Naive B cell (primary cell): ENCODE measurements at regions not wholly inside any gene's neighbourhood (a gene's known extent, or its start where the extent isn't known, plus 50 kb on each side); places are given as distances from the start of the nearest gene placed in this dataset.

Source experiments
- ATAC-seq, 2 donors: fragments of 150-1000 bp; cut with Tn5 transposase; 2 replicates each; pipeline ENCODE4 v1.10.0; 2021; ENCODE audit warnings: low read depth in 2 of 2, mild to moderate bottlenecking in 2 of 2, moderate library complexity in 2 of 2
- DNase-seq: peaks from one replicate; pipeline ENCODE4 v3.0.0; 2022
- H3K27ac Mint-ChIP-seq, 6 donors: one replicate each; pipeline ENCODE4 v1.8.0; 2020 to 2022; ENCODE audit warnings: mild to moderate bottlenecking in 6 of 6, mixed read lengths in 6 of 6, moderate library complexity in 5 of 6, inconsistent platforms in 2 of 6
- H3K27me3 Mint-ChIP-seq, 3 donors: one replicate each; pipeline ENCODE4 v1.8.0; 2021 to 2022; ENCODE audit warnings: mixed read lengths in 3 of 3, mild to moderate bottlenecking in 1 of 3
- H3K36me3 Mint-ChIP-seq, 2 donors: one replicate each; pipeline ENCODE4 v1.8.0; 2020 to 2022; ENCODE audit warnings: mixed read lengths in 2 of 2, inconsistent platforms in 1 of 2, mild to moderate bottlenecking in 1 of 2
- H3K4me1 Mint-ChIP-seq, 3 donors: one replicate each; pipeline ENCODE4 v1.8.0; 2020 to 2022; ENCODE audit warnings: mixed read lengths in 3 of 3, inconsistent platforms in 1 of 3, mild to moderate bottlenecking in 1 of 3, moderate library complexity in 1 of 3
- H3K4me3 Mint-ChIP-seq, 8 donors: one replicate each; pipeline ENCODE4 v1.8.0; 2020 to 2022; ENCODE audit warnings: mild to moderate bottlenecking in 8 of 8, mixed read lengths in 8 of 8, moderate library complexity in 8 of 8, inconsistent platforms in 2 of 8
- H3K9me3 Mint-ChIP-seq, 7 donors: one replicate each; pipeline ENCODE4 v1.8.0; 2020 to 2022; ENCODE audit warnings: mixed read lengths in 7 of 7, mild to moderate bottlenecking in 5 of 7, inconsistent platforms in 2 of 7, moderate library complexity in 1 of 7

DNA sequence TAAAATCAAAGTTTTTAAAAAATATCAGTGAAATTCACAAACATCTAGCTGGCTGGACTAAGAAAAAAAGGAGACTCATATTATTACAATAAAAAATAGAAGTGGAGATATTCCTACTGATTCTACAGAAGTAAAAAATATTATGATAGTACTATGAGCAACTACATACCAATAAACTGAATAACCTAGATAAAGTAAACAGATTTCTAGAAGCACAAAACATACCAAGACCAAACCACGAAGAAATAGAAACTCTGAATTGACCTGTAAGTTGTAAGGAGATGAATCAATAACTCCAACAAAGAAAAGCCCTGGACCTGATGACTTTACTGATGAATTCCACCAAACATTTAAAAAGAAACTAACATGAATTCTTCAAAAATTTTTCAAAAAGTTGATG is 867.3 kb downstream of the PCDH18 start:
- Mint-ChIP-seq H3K4me1 (no peaks in the 10 kb centered on the region), H3K27me3 (no peaks in the 10 kb centered on the region), H3K27ac (no peak overlapping the region), H3K4me3 (no peak overlapping the region), H3K9me3 (peaks cover 0 to 9% (median 0%) of the 10 kb centered on the region in 7 donors), H3K36me3 (no peaks in the 10 kb centered on the region)
- DNase-seq (no peak), ATAC-seq (no peak)

DNA sequence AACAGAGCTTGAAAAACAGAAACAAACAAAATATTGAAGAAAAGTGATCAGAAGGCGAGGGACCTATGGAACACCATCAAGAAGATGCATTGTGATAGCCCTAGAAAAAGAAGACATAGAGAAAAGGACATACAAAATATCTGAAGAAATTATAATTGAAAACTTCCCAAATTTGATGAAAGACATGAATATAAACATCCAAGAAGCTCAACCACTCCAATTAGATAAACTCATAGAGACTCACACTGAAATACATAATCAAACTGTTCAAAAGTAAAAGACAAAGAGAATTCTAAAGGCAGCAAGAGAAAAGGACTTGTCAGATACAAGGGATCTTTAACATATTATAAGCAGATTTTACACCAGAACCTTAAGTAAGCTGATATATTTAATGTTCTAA is 869.8 kb downstream of the PCDH18 start:
- Mint-ChIP-seq H3K4me1 (no peaks in the 10 kb centered on the region), H3K4me3 (no peak overlapping the region), H3K9me3 (peaks cover 0 to 9% (median 3%) of the 10 kb centered on the region in 7 donors), H3K27me3 (no peaks in the 10 kb centered on the region), H3K36me3 (no peaks in the 10 kb centered on the region), H3K27ac (no peak overlapping the region)
- no peak for DNase-seq
- ATAC-seq = no peak

GRCh38 chr4:136653640-136654406 is 878.5 kb downstream of the PCDH18 start:
- Mint-ChIP-seq H3K4me3 (no peak overlapping the region), H3K9me3 (peaks cover 0 to 7% (median 0%) of the 10 kb centered on the region in 7 donors), H3K27ac (no peak overlapping the region), H3K36me3 (no peaks in the 10 kb centered on the region), H3K27me3 (no peaks in the 10 kb centered on the region), H3K4me1 (no peaks in the 10 kb centered on the region)
- no peak for ATAC-seq
- no peak for DNase-seq

- H3K9me3 Mint-ChIP-seq = peaks cover 0 to 5% (median 0%) of the 10 kb centered on the region in 7 donors
- no peak overlapping the region for H3K4me3 Mint-ChIP-seq
- H3K4me1 Mint-ChIP-seq = no peaks in the 10 kb centered on the region
- no peaks in the 10 kb centered on the region for H3K27me3 Mint-ChIP-seq
- ATAC-seq (no peak), DNase-seq (no peak)
- no peak overlapping the region for H3K27ac Mint-ChIP-seq
- no peaks in the 10 kb centered on the region for H3K36me3 Mint-ChIP-seq
Measured at GRCh38 chr4:136651932-136652331, 880.4 kb downstream of the PCDH18 start.

DNA sequence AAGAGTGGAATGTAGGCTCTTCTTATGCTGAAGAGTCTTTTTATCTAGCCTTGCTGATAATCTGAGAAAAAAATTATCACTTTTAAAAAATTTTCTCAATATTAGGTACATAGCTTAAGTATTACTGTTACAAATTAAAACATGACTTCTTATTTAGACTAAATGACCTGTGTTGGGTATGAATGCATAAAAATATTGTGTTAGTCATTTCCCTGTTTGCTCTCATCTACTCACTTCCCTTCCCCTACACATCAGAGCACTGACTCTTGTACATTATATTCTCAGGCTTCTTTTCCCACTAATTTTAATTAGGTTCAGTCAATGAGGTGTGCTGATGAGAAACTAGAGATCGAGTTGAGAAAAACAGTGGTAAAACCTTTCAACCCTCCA is 881.0 kb downstream of the PCDH18 start:
- ATAC-seq (no peak), DNase-seq (no peak)
- no peaks in the 10 kb centered on the region for H3K4me1 Mint-ChIP-seq
- no peak overlapping the region for H3K27ac Mint-ChIP-seq
- H3K27me3 Mint-ChIP-seq = no peaks in the 10 kb centered on the region
- H3K4me3 Mint-ChIP-seq = no peak overlapping the region
- H3K9me3 Mint-ChIP-seq = peaks cover 0 to 5% (median 0%) of the 10 kb centered on the region in 7 donors
- H3K36me3 Mint-ChIP-seq = no peaks in the 10 kb centered on the region

- no peaks in the 10 kb centered on the region for H3K4me1 Mint-ChIP-seq
- ATAC-seq (no peak), DNase-seq (no peak)
- H3K36me3 Mint-ChIP-seq = no peaks in the 10 kb centered on the region
- H3K9me3 Mint-ChIP-seq = peaks cover 0 to 5% (median 0%) of the 10 kb centered on the region in 7 donors
- no peaks in the 10 kb centered on the region for H3K27me3 Mint-ChIP-seq
- no peak overlapping the region for H3K27ac Mint-ChIP-seq
- H3K4me3 Mint-ChIP-seq = no peak overlapping the region
Measured at GRCh38 chr4:136650541-136651277, 881.6 kb downstream of the PCDH18 start.

- H3K27ac Mint-ChIP-seq = no peak overlapping the region
- no peak for DNase-seq
- H3K4me1 Mint-ChIP-seq = no peaks in the 10 kb centered on the region
- no peaks in the 10 kb centered on the region for H3K36me3 Mint-ChIP-seq
- no peak for ATAC-seq
- no peak overlapping the region for H3K4me3 Mint-ChIP-seq
- H3K27me3 Mint-ChIP-seq = no peaks in the 10 kb centered on the region
- H3K9me3 Mint-ChIP-seq = peaks cover 0 to 5% (median 0%) of the 10 kb centered on the region in 7 donors
Measured at GRCh38 chr4:136644279-136644678, 888.0 kb downstream of the PCDH18 start.

GRCh38 chr4:136643416-136643815 is 888.9 kb downstream of the PCDH18 start:
- DNase-seq (no peak), ATAC-seq (no peak)
- no peaks in the 10 kb centered on the region for H3K4me1 Mint-ChIP-seq
- no peak overlapping the region for H3K27ac Mint-ChIP-seq
- no peaks in the 10 kb centered on the region for H3K27me3 Mint-ChIP-seq
- peaks cover 0 to 9% (median 0%) of the 10 kb centered on the region in 7 donors for H3K9me3 Mint-ChIP-seq
- no peak overlapping the region for H3K4me3 Mint-ChIP-seq
- no peaks in the 10 kb centered on the region for H3K36me3 Mint-ChIP-seq

DNA sequence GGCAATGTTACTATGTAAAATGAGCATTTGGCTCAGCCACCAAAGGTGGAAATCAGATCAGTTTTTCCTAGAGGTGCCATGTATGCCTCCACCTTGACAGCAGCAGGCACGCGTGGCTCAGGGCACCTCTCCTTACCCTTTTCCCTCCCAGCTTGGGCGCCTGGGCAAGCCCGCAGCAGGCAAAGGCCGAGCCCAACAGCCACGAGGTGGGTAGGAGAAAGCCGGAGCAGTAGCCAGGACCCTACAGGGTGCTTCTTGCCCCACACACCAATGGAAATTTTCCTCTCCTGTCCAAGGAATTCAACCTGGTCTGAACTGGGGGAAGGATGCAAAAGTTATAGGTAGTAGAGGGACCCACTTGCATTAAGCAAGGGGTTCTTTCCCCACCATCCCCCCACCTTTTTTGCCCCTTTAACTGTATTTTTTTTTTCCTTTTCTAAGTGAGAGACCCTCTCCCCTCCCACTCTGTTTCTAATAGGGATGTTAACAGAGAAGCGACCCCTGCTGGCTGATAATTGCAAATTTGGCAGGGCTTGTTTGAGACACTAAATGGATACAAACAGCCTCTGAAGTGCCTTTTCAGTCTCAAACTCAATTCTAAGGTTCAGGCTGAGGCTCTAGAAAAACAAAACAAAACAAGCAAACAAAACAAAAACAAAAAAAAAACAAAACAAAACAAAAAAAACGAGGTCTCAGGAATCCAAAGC is 895.1 kb downstream of the PCDH18 start:
- no peaks in the 10 kb centered on the region for H3K36me3 Mint-ChIP-seq
- H3K27me3 Mint-ChIP-seq = no peaks in the 10 kb centered on the region
- no peak overlapping the region for H3K27ac Mint-ChIP-seq
- no peaks in the 10 kb centered on the region for H3K4me1 Mint-ChIP-seq
- no peak overlapping the region for H3K4me3 Mint-ChIP-seq
- ATAC-seq (no peak), DNase-seq (no peak)
- peaks cover 0 to 10% (median 0%) of the 10 kb centered on the region in 7 donors for H3K9me3 Mint-ChIP-seq

- Mint-ChIP-seq H3K27me3 (no peaks in the 10 kb centered on the region), H3K36me3 (no peaks in the 10 kb centered on the region), H3K9me3 (peaks cover 0 to 10% (median 0%) of the 10 kb centered on the region in 7 donors), H3K27ac (no peak overlapping the region), H3K4me3 (no peak overlapping the region), H3K4me1 (no peaks in the 10 kb centered on the region)
- DNase-seq (no peak), ATAC-seq (no peak)
Measured at GRCh38 chr4:136636155-136636554, 896.1 kb downstream of the PCDH18 start.

DNA sequence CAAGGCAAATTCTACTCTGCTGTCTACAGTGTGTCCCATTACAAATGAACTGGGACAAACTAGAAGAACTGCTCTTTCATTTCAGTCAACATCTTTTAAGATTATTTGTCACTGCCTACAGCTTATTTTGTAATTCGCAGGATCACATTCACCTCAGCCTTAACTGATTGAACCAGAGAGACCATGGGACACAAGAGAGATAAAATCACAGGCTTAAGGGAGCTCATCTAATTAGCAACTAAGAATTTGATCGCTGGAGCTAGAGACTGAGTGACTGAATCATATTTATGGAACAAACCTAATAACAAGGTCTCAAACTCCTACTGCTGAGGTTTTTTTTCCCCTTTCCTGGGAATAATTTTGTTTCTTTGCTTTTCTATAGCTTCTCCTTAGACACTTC is 898.2 kb downstream of the PCDH18 start:
- ATAC-seq = no peak
- Mint-ChIP-seq H3K27me3 (no peaks in the 10 kb centered on the region), H3K9me3 (peaks cover 0 to 5% (median 0%) of the 10 kb centered on the region in 7 donors), H3K4me3 (no peak overlapping the region), H3K27ac (no peak overlapping the region), H3K4me1 (no peaks in the 10 kb centered on the region), H3K36me3 (no peaks in the 10 kb centered on the region)
- no peak for DNase-seq

- DNase-seq (no peak), ATAC-seq (no peak)
Measured at GRCh38 chr4:136599890-136600289, 932.4 kb downstream of the PCDH18 start.

GRCh38 chr4:136590440-136590839 is 941.9 kb downstream of the PCDH18 start:
- ATAC-seq = no peak

More at GRCh38 chr4:136599890-136600289, 932.4 kb downstream of the PCDH18 start:
- Mint-ChIP-seq H3K4me3 (no peak overlapping the region), H3K9me3 (peaks cover 0 to 20% (median 6%) of the 10 kb centered on the region in 7 donors), H3K27me3 (no peaks in the 10 kb centered on the region), H3K4me1 (no peaks in the 10 kb centered on the region), H3K36me3 (peaks cover 0 to 4% of the 10 kb centered on the region in 2 donors), H3K27ac (no peak overlapping the region)

More at GRCh38 chr4:136590440-136590839, 941.9 kb downstream of the PCDH18 start:
- Mint-ChIP-seq H3K27me3 (no peaks in the 10 kb centered on the region), H3K4me3 (no peak overlapping the region), H3K9me3 (peaks cover 0 to 10% (median 4%) of the 10 kb centered on the region in 7 donors), H3K36me3 (no peaks in the 10 kb centered on the region), H3K4me1 (no peaks in the 10 kb centered on the region), H3K27ac (no peak overlapping the region)
- no peak for DNase-seq
